ENCODE measurements at regions not wholly inside any gene's neighbourhood (a gene's known extent, or its start where the extent isn't known, plus 50 kb on each side); places are given as distances from the start of the nearest gene placed in this dataset.

GRCh38 chr2:187003611-187004010, 154.6 kb upstream of the ZSWIM2 start:
- DNase-seq: no peak
- H3K4me1 Mint-ChIP-seq: no peaks in the 10 kb centered on the region
- ATAC-seq (ENCODE audit: low read depth): no peak
- H3K27me3 Mint-ChIP-seq: no peaks in the 10 kb centered on the region
- H3K36me3 Mint-ChIP-seq: no peaks in the 10 kb centered on the region
- H3K9me3 Mint-ChIP-seq: no peaks in the 10 kb centered on the region
- H3K4me3 Mint-ChIP-seq: peak overlapping the region; percentile 10
- POLR2A ChIA-PET: no interaction called here
- no peak overlapping the region for H3K27ac Mint-ChIP-seq

GRCh38 chr2:187003038-187003554, 154.1 kb upstream of the ZSWIM2 start:
- DNase-seq (no peak), ATAC-seq (ENCODE audit: low read depth) (no peak)
- Mint-ChIP-seq H3K9me3 (no peaks in the 10 kb centered on the region), H3K27me3 (no peaks in the 10 kb centered on the region), H3K4me1 (no peaks in the 10 kb centered on the region), H3K36me3 (no peaks in the 10 kb centered on the region), H3K27ac (no peak overlapping the region), H3K4me3 (peak overlapping the region; percentile 67)
- POLR2A ChIA-PET: no interaction called here

- H3K27ac Mint-ChIP-seq: no peak overlapping the region
- no peak for DNase-seq
- POLR2A ChIA-PET: no interaction called here
Measured at GRCh38 chr2:187002242-187002641, 153.3 kb upstream of the ZSWIM2 start.

GRCh38 chr2:187001248-187001647, 152.3 kb upstream of the ZSWIM2 start:
- DNase-seq (no peak), ATAC-seq (ENCODE audit: low read depth) (no peak)
- no peak overlapping the region for H3K4me3 Mint-ChIP-seq
- POLR2A ChIA-PET: no interaction called here
- no peaks in the 10 kb centered on the region for H3K36me3 Mint-ChIP-seq
- no peaks in the 10 kb centered on the region for H3K9me3 Mint-ChIP-seq
- no peaks in the 10 kb centered on the region for H3K27me3 Mint-ChIP-seq
- H3K27ac Mint-ChIP-seq: no peak overlapping the region
- no peaks in the 10 kb centered on the region for H3K4me1 Mint-ChIP-seq

More at GRCh38 chr2:187002242-187002641, 153.3 kb upstream of the ZSWIM2 start:
- Mint-ChIP-seq H3K4me3 (no peak overlapping the region), H3K27me3 (no peaks in the 10 kb centered on the region), H3K9me3 (no peaks in the 10 kb centered on the region), H3K36me3 (no peaks in the 10 kb centered on the region), H3K4me1 (no peaks in the 10 kb centered on the region)
- no peak for ATAC-seq (ENCODE audit: low read depth)

- DNase-seq (no peak), ATAC-seq (ENCODE audit: low read depth) (no peak)
- Mint-ChIP-seq H3K36me3 (no peaks in the 10 kb centered on the region), H3K9me3 (no peaks in the 10 kb centered on the region), H3K4me1 (no peaks in the 10 kb centered on the region), H3K27ac (no peak overlapping the region), H3K27me3 (peaks cover 2% of the 10 kb centered on the region), H3K4me3 (no peak overlapping the region)
- POLR2A ChIA-PET: no interaction called here
Measured at GRCh38 chr2:186995092-186995491, 146.1 kb upstream of the ZSWIM2 start.

- DNase-seq: no peak
- Mint-ChIP-seq H3K36me3 (no peaks in the 10 kb centered on the region), H3K9me3 (no peaks in the 10 kb centered on the region), H3K4me1 (no peaks in the 10 kb centered on the region), H3K27ac (no peak overlapping the region), H3K27me3 (peaks cover 2% of the 10 kb centered on the region), H3K4me3 (no peak overlapping the region)
- POLR2A ChIA-PET: no interaction called here
- no peak for ATAC-seq (ENCODE audit: low read depth)
Measured at GRCh38 chr2:186992597-186992996, 143.6 kb upstream of the ZSWIM2 start.

GRCh38 chr2:186991766-186992417, 142.9 kb upstream of the ZSWIM2 start:
- no peak for DNase-seq
- no peak for ATAC-seq (ENCODE audit: low read depth)
- H3K9me3 Mint-ChIP-seq: no peaks in the 10 kb centered on the region
- no peaks in the 10 kb centered on the region for H3K36me3 Mint-ChIP-seq
- POLR2A ChIA-PET: no interaction called here
- H3K27me3 Mint-ChIP-seq: peaks cover 2% of the 10 kb centered on the region
- H3K4me1 Mint-ChIP-seq: no peaks in the 10 kb centered on the region
- H3K27ac Mint-ChIP-seq: no peak overlapping the region
- H3K4me3 Mint-ChIP-seq: no peak overlapping the region

- ATAC-seq (ENCODE audit: low read depth): no peak
- DNase-seq: no peak
- POLR2A ChIA-PET: no interaction called here
Measured at GRCh38 chr2:186984966-186985365, 136.0 kb upstream of the ZSWIM2 start.

GRCh38 chr2:186984481-186984880, 135.5 kb upstream of the ZSWIM2 start:
- POLR2A ChIA-PET: no interaction called here
- Mint-ChIP-seq H3K36me3 (no peaks in the 10 kb centered on the region), H3K27ac (no peak overlapping the region), H3K4me1 (no peaks in the 10 kb centered on the region), H3K27me3 (no peaks in the 10 kb centered on the region), H3K9me3 (peaks cover 2% of the 10 kb centered on the region), H3K4me3 (no peak overlapping the region)
- no peak for ATAC-seq (ENCODE audit: low read depth)
- DNase-seq: no peak

More at GRCh38 chr2:186984966-186985365, 136.0 kb upstream of the ZSWIM2 start:
- H3K27me3 Mint-ChIP-seq: no peaks in the 10 kb centered on the region
- peaks cover 2% of the 10 kb centered on the region for H3K9me3 Mint-ChIP-seq
- H3K4me1 Mint-ChIP-seq: no peaks in the 10 kb centered on the region
- H3K36me3 Mint-ChIP-seq: no peaks in the 10 kb centered on the region
- H3K4me3 Mint-ChIP-seq: no peak overlapping the region
- H3K27ac Mint-ChIP-seq: no peak overlapping the region

- POLR2A ChIA-PET: no interaction called here
- Mint-ChIP-seq H3K27ac (no peak overlapping the region), H3K27me3 (no peaks in the 10 kb centered on the region), H3K4me1 (no peaks in the 10 kb centered on the region), H3K9me3 (peaks cover 2% of the 10 kb centered on the region), H3K4me3 (no peak overlapping the region), H3K36me3 (no peaks in the 10 kb centered on the region)
- DNase-seq (no peak), ATAC-seq (ENCODE audit: low read depth) (no peak)
Measured at GRCh38 chr2:186980787-186981550, 132.0 kb upstream of the ZSWIM2 start.

- ATAC-seq (ENCODE audit: low read depth): no peak
- H3K27me3 Mint-ChIP-seq: no peaks in the 10 kb centered on the region
- DNase-seq: no peak
- POLR2A ChIA-PET: no interaction called here
- H3K9me3 Mint-ChIP-seq: peaks cover 2% of the 10 kb centered on the region
- H3K4me3 Mint-ChIP-seq: no peak overlapping the region
- H3K27ac Mint-ChIP-seq: no peak overlapping the region
- no peaks in the 10 kb centered on the region for H3K4me1 Mint-ChIP-seq
- H3K36me3 Mint-ChIP-seq: no peaks in the 10 kb centered on the region
Measured at GRCh38 chr2:186980117-186980442, 131.1 kb upstream of the ZSWIM2 start.

GRCh38 chr2:186979439-186980116, 130.6 kb upstream of the ZSWIM2 start:
- H3K27me3 Mint-ChIP-seq: no peaks in the 10 kb centered on the region
- no peaks in the 10 kb centered on the region for H3K4me1 Mint-ChIP-seq
- no peak for ATAC-seq (ENCODE audit: low read depth)
- no peak overlapping the region for H3K27ac Mint-ChIP-seq
- no peak for DNase-seq
- H3K4me3 Mint-ChIP-seq: no peak overlapping the region
- H3K9me3 Mint-ChIP-seq: peaks cover 2% of the 10 kb centered on the region
- no peaks in the 10 kb centered on the region for H3K36me3 Mint-ChIP-seq
- POLR2A ChIA-PET: no interaction called here

GRCh38 chr2:186977433-186978045, 128.6 kb upstream of the ZSWIM2 start:
- no peak overlapping the region for H3K4me3 Mint-ChIP-seq
- H3K27me3 Mint-ChIP-seq: no peaks in the 10 kb centered on the region
- no peaks in the 10 kb centered on the region for H3K9me3 Mint-ChIP-seq
- no peak for ATAC-seq (ENCODE audit: low read depth)
- POLR2A ChIA-PET: no interaction called here
- no peak for DNase-seq
- no peaks in the 10 kb centered on the region for H3K36me3 Mint-ChIP-seq
- no peak overlapping the region for H3K27ac Mint-ChIP-seq
- H3K4me1 Mint-ChIP-seq: no peaks in the 10 kb centered on the region

Measured in activated naive CD8-positive, alpha-beta T cell treated with anti-CD3 and anti-CD28 coated beads, Interleukin-2, amount 10 ng/mL, durations not matched to agents 7 days and 5 days (primary cell).